B cell (primary cell): ENCODE measurements at regions not wholly inside any gene's neighbourhood (a gene's known extent, or its start where the extent isn't known, plus 50 kb on each side); places are given as distances from the start of the nearest gene placed in this dataset.

ENCODE experiments used
- ATAC-seq: fragments of 200-7000 bp; cut with Tn5 transposase; one replicate; pipeline ENCODE4 v1.10.0; 2021; ENCODE audit warnings: low read depth, mild to moderate bottlenecking, moderate number of reproducible peaks, moderate library complexity
- CTCF ChIA-PET: fragments of 350-600 bp; sonication (Branson Sonifier 250); formaldehyde crosslinking; loops from one replicate; lab custom pipeline; 2021; ENCODE audit warnings: antibody characterized with exemption, inconsistent platforms; lab: Charles Lee
- POLR2A ChIA-PET: fragments of 350-600 bp; sonication (Branson Sonifier 250); formaldehyde crosslinking; loops from one replicate; lab custom pipeline; 2021; ENCODE audit warnings: antibody characterized with exemption; lab: Charles Lee
- DNase-seq: peaks from one replicate; pipeline ENCODE4 v3.0.0; 2013
- H2AFZ ChIP-seq: 2 replicates; pipeline ENCODE4 v1.6.1; 2012; ENCODE audit warnings: mild to moderate bottlenecking, low read depth, low read length; ENCODE audit not compliant: insufficient read depth, poor library complexity, severe bottlenecking
- H3K27ac ChIP-seq, 2 donors: 1 replicate in 1 of 2; 2 replicates in 1 of 2; pipeline ENCODE4 v1.5.1; 2012 to 2013; ENCODE audit warnings: low read length in 2 of 2, mild to moderate bottlenecking in 2 of 2, moderate library complexity in 1 of 2
- H3K27me3 ChIP-seq, 4 experiments: fragments of 200-600 bp in 1 of 4; sonication (generic) in 1 of 4; replicated peaks in 1 of 4; 1 replicate in 2 of 4; 2 replicates in 2 of 4; pipeline versions ENCODE4 v1.6.1 to v1.7.0; 2013 to 2016; ENCODE audit warnings: low read length in 3 of 4, mild to moderate bottlenecking in 2 of 4, mixed read lengths in 1 of 4, moderate library complexity in 1 of 4; ENCODE audit not compliant: insufficient read depth in 4 of 4, control insufficient read depth in 3 of 4; ENCODE audit errors: control extremely low read depth in 1 of 4
- H3K36me3 ChIP-seq, 2 experiments: replicated peaks in 1 of 2; 1 replicate in 1 of 2; 2 replicates in 1 of 2; pipeline versions ENCODE4 v1.6.1 to v1.7.1; 2013; ENCODE audit warnings: low read length in 1 of 2; ENCODE audit not compliant: insufficient read depth in 2 of 2, control insufficient read depth in 1 of 2; ENCODE audit errors: control extremely low read depth in 1 of 2, extremely low read depth in 1 of 2
- H3K4me1 ChIP-seq, 2 donors: fragments of 200-600 bp in 1 of 2; sonication (generic) in 1 of 2; 1 replicate in 1 of 2; 2 replicates in 1 of 2; pipeline versions ENCODE4 v1.5.1 to v1.6.1; 2013 to 2017; ENCODE audit warnings: low read length in 2 of 2; ENCODE audit not compliant: control insufficient read depth in 2 of 2, insufficient read depth in 2 of 2
- H3K4me2 ChIP-seq: replicated peaks from 2 replicates; pipeline ENCODE3; 2012; ENCODE audit warnings: mild to moderate bottlenecking, low read depth, low read length; ENCODE audit not compliant: poor library complexity, severe bottlenecking
- H3K4me3 ChIP-seq, 5 experiments: fragments of 200-600 bp in 1 of 5; sonication (generic) in 1 of 5; 1 replicate in 3 of 5; 2 replicates in 2 of 5; pipeline versions ENCODE4 v1.5.1 to v1.7.0; 2011 to 2016; ENCODE audit warnings: low read length in 4 of 5, mild to moderate bottlenecking in 4 of 5, low read depth in 2 of 5, control low read depth in 1 of 5, moderate library complexity in 1 of 5; ENCODE audit not compliant: insufficient read depth in 1 of 5; ENCODE audit errors: control extremely low read depth in 1 of 5, extremely low read depth in 1 of 5
- H3K79me2 ChIP-seq: fragments of 200-600 bp; sonication (generic); one replicate; pipeline ENCODE4 v1.6.0; 2016; ENCODE audit warnings: low read length; ENCODE audit not compliant: control insufficient read depth, insufficient read depth
- H3K9ac ChIP-seq: fragments of 200-600 bp; sonication (generic); 2 replicates; pipeline ENCODE4 v1.6.1; 2017; ENCODE audit warnings: mild to moderate bottlenecking, low read length, moderate library complexity
- H3K9me3 ChIP-seq, 3 donors: one replicate each; pipeline versions ENCODE4 v1.6.1 to v1.7.1; 2013; ENCODE audit warnings: low read length in 2 of 3; ENCODE audit not compliant: control insufficient read depth in 2 of 3, insufficient read depth in 1 of 3; ENCODE audit errors: control extremely low read depth in 1 of 3
- H4K20me1 ChIP-seq: 2 replicates; pipeline ENCODE4 v1.6.0; 2012; ENCODE audit warnings: mild to moderate bottlenecking, low read length; ENCODE audit not compliant: insufficient read depth, control insufficient read depth, poor library complexity, severe bottlenecking
- H3K27ac Mint-ChIP-seq: one replicate; pipeline ENCODE4 v1.8.0; 2021; ENCODE audit warnings: mixed read lengths
- H3K27me3 Mint-ChIP-seq: one replicate; pipeline ENCODE4 v1.8.0; 2021; ENCODE audit warnings: mixed read lengths
- H3K4me1 Mint-ChIP-seq: one replicate; pipeline ENCODE4 v1.8.0; 2021; ENCODE audit warnings: mixed read lengths
- H3K4me3 Mint-ChIP-seq: one replicate; pipeline ENCODE4 v1.8.0; 2021; ENCODE audit warnings: mixed read lengths
- H3K9me3 Mint-ChIP-seq: one replicate; pipeline ENCODE4 v1.8.0; 2022; ENCODE audit warnings: mixed read lengths; ENCODE audit not compliant: insufficient read depth
- CTCF ChIP-seq: fragments of 200-600 bp; IDR thresholded peaks from one replicate; pipeline ENCODE4 v1.8.0; 2022; ENCODE audit warnings: antibody characterized with exemption, mild to moderate bottlenecking
- EZH2 ChIP-seq: IDR thresholded peaks from 2 replicates; pipeline ENCODE4 v1.6.1; 2012; ENCODE audit warnings: borderline replicate concordance, low read depth, mild to moderate bottlenecking, moderate library complexity, low read length; ENCODE audit not compliant: insufficient read depth, poor library complexity, severe bottlenecking
- WGBS: methylation state at CpG from one replicate; pipeline ENCODE4 v1.1.5; 2013; ENCODE audit warnings: missing lambda C conversion rate; ENCODE audit not compliant: insufficient coverage; 5-methylcytosine and 5-hydroxymethylcytosine counted together
- intact Hi-C: fragments of 100-400 bp; cut with micrococcal nuclease; formaldehyde crosslinking; loops from one replicate; pipeline ENCODE4 v1.10.0; 2022

DNA sequence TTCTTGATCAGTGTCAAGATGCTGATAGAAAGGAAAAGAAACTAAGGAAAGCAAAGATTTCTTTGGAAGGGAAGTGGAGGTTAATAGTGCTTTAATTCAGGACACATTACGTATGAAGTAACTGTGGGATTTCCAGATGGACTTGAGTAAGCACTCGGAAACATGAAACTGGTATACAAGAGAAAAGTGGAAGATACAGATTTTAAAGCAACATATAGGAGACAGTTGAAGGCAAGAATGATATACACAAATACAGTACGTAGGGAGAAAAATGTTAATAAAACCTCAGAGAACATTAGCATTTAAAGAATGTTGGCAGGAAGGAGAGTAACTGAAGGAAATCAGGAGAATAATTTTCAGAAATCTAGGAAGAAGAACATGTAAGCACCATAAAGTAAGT, 730.9 kb upstream of the ADGRL2 start:
- Histone ChIP-seq H2AFZ (no peak overlapping the region), H3K36me3 (no peaks in the 10 kb centered on the region), H3K79me2 (no peaks in the 10 kb centered on the region), H3K4me1 (no peaks in the 10 kb centered on the region), H3K27ac (no peak overlapping the region), H3K9ac (no peak overlapping the region), H4K20me1 (no peaks in the 10 kb centered on the region), H3K9me3 (no peaks in the 10 kb centered on the region), H3K4me3 (no peak overlapping the region), H3K27me3 (no peaks in the 10 kb centered on the region), H3K4me2 (no peak overlapping the region)
- Mint-ChIP-seq H3K27me3 (no peaks in the 10 kb centered on the region), H3K9me3 (no peaks in the 10 kb centered on the region), H3K4me1 (no peaks in the 10 kb centered on the region), H3K4me3 (no peak overlapping the region), H3K27ac (no peak overlapping the region)
- no peak for TF ChIP-seq CTCF
- TF ChIP-seq EZH2 = no peak
- CTCF ChIA-PET = no interaction called here
- intact Hi-C loops = no loop called here
- ATAC-seq (no peak), DNase-seq (no peak)
- 100% methylated on average over 1 of the region's 3 CpGs for WGBS
- POLR2A ChIA-PET = no interaction called here

DNA sequence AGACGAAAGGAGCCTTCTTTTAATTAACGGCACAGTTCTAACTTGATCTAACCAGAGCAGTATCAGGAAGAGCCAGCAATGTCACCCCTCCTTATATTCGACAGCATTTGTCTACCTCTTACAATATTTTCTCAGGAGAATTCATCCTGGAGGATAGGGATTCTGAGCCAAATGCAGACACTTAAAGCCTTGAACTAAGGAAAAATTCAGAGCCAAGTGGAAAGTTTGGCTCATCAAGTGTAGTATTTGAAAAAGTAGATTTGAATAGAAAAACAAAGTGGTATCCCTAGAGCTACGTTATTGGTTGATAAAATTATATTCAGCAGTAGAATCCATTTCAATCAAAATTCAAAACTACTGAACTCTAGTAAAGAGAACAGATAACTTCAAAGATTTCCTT, 732.0 kb upstream of the ADGRL2 start:
- ChIA-PET CTCF (no interaction called here), POLR2A (no interaction called here)
- H2AFZ ChIP-seq = no peak overlapping the region
- H3K9me3 Mint-ChIP-seq = no peaks in the 10 kb centered on the region
- no peak overlapping the region for H3K27ac ChIP-seq
- ATAC-seq = no peak
- no peaks in the 10 kb centered on the region for H3K79me2 ChIP-seq
- H3K9me3 ChIP-seq = no peaks in the 10 kb centered on the region
- H3K4me3 ChIP-seq = no peak overlapping the region
- H3K27ac Mint-ChIP-seq = no peak overlapping the region
- no peak for TF ChIP-seq CTCF
- no peak for TF ChIP-seq EZH2
- DNase-seq = no peak
- no peaks in the 10 kb centered on the region for H3K4me1 ChIP-seq
- H3K4me2 ChIP-seq = no peak overlapping the region
- no peak overlapping the region for H3K4me3 Mint-ChIP-seq
- H3K4me1 Mint-ChIP-seq = no peaks in the 10 kb centered on the region
- intact Hi-C loops = no loop called here
- WGBS = no CpG with 5 or more reads among the region's 4 CpGs
- H4K20me1 ChIP-seq = no peaks in the 10 kb centered on the region
- no peak overlapping the region for H3K9ac ChIP-seq
- H3K27me3 ChIP-seq = no peaks in the 10 kb centered on the region
- no peaks in the 10 kb centered on the region for H3K27me3 Mint-ChIP-seq
- no peaks in the 10 kb centered on the region for H3K36me3 ChIP-seq
